GM12878 (cell line): ENCODE measurements at regions not wholly inside any gene's neighbourhood (a gene's known extent, or its start where the extent isn't known, plus 50 kb on each side); places are given as distances from the start of the nearest gene placed in this dataset.

Experiments
- ATAC-seq: fragments of 200-7000 bp; cut with Tn5 transposase; 3 replicates; pipeline ENCODE4 v1.9.1; 2020; ENCODE audit warnings: mild to moderate bottlenecking, moderate library complexity
- BruUV-seq: library from RNA; stranded (reverse); fragments of 400-500 nt; replicated peaks from 2 replicates; lab custom pipeline; 2021; lab: Mats Ljungman, UMichigan
- CTCF ChIA-PET: fragments of 300-600 bp; sonication (Branson Sonifier 250); formaldehyde crosslinking; extraction: SDS; loops from one replicate; lab custom pipeline; 2021; ENCODE audit warnings: inconsistent platforms; lab: Yijun Ruan, JAX
- POLR2A ChIA-PET: fragments of 350-600 bp; formaldehyde crosslinking; extraction: SDS; loops from one replicate; lab custom pipeline; 2021; ENCODE audit warnings: inconsistent platforms; lab: Charles Lee
- RAD21 ChIA-PET: fragments of 300-600 bp; sonication (Branson Sonifier 250); formaldehyde crosslinking; loops from one replicate; lab custom pipeline; 2023; ENCODE audit warnings: antibody characterized with exemption; ENCODE audit not compliant: unreplicated experiment; lab: Charles Lee
- SMC1A ChIA-PET: fragments of 300-600 bp; sonication (Branson Sonifier 250); formaldehyde crosslinking; loops from one replicate; lab custom pipeline; 2023; ENCODE audit not compliant: unreplicated experiment, uncharacterized antibody; lab: Charles Lee
- DNase-seq: peaks from one replicate; pipeline ENCODE4 v3.0.0-alpha.2; 2011; ENCODE audit warnings: low read depth, low spot score
- FAIRE-seq: peaks from 3 replicates; lab custom pipeline; 2011; peaks lifted over from hg19 to GRCh38; lab: Jason Lieb, UNC
- H2AFZ ChIP-seq: 2 replicates; pipeline ENCODE4 v1.6.0; 2011; ENCODE audit warnings: low read depth, low read length, control low read depth; ENCODE audit not compliant: control insufficient read depth
- H3K27ac ChIP-seq: 2 replicates; pipeline ENCODE4 v1.5.1; 2011; ENCODE audit warnings: control low read depth; ENCODE audit not compliant: control insufficient read depth, insufficient read depth
- H3K27me3 ChIP-seq, 2 experiments: replicated peaks in 1 of 2; 2 replicates each; pipeline versions ENCODE4 v1.6.0 to v1.6.1; 2011; ENCODE audit warnings: low read length in 1 of 2; ENCODE audit not compliant: control insufficient read depth in 2 of 2, insufficient read depth in 2 of 2
- H3K36me3 ChIP-seq, 2 experiments: 2 replicates each; pipeline ENCODE4 v1.5.1; 2011; ENCODE audit warnings: low read length in 1 of 2; ENCODE audit not compliant: control insufficient read depth in 2 of 2, insufficient read depth in 2 of 2
- H3K4me1 ChIP-seq: 2 replicates; pipeline ENCODE4 v1.6.1; 2011; ENCODE audit warnings: mild to moderate bottlenecking, low read length, moderate library complexity, mixed read lengths; ENCODE audit not compliant: control insufficient read depth, insufficient read depth
- H3K4me2 ChIP-seq: 2 replicates; pipeline ENCODE4 v1.6.0; 2011; ENCODE audit warnings: control low read depth; ENCODE audit not compliant: control insufficient read depth, insufficient read depth
- H3K4me3 ChIP-seq: fragments of 200-600 bp; sonication (generic); 2 replicates; pipeline ENCODE4 v1.5.1; 2016
- H3K79me2 ChIP-seq: 2 replicates; pipeline ENCODE4 v1.6.0; 2011; ENCODE audit warnings: low read length; ENCODE audit not compliant: control insufficient read depth, insufficient read depth
- H3K9ac ChIP-seq: 2 replicates; pipeline ENCODE4 v1.8.0; 2011; ENCODE audit warnings: low read length, control low read depth, mixed read lengths; ENCODE audit not compliant: control insufficient read depth, insufficient read depth
- H3K9me3 ChIP-seq: replicated peaks from 3 replicates; pipeline ENCODE4 v1.5.1; 2011; ENCODE audit warnings: mild to moderate bottlenecking, low read length; ENCODE audit not compliant: control insufficient read depth, insufficient read depth
- H4K20me1 ChIP-seq: 2 replicates; pipeline ENCODE4 v1.6.0; 2011; ENCODE audit not compliant: control insufficient read depth, insufficient read depth
- BRCA1 ChIP-seq: IDR thresholded peaks from 2 replicates; pipeline ENCODE4 v1.6.1; 2011; ENCODE audit warnings: low read depth, low read length, improper control_type of control experiment
- ESRRA ChIP-seq: IDR thresholded peaks from 2 replicates; pipeline ENCODE4 v1.6.1; 2012; ENCODE audit warnings: mild to moderate bottlenecking, low read length, improper control_type of control experiment
- FOS ChIP-seq: IDR thresholded peaks from 3 replicates; pipeline ENCODE4 v1.6.1; 2011; ENCODE audit warnings: borderline replicate concordance; ENCODE audit not compliant: insufficient read length; ENCODE audit errors: extremely low read depth
- HCFC1 ChIP-seq: fragments of 150-350 bp; IDR thresholded peaks from 2 replicates; pipeline ENCODE4 v1.6.1; 2014; ENCODE audit warnings: low read length
- HDGF ChIP-seq: fragments of 450-650 bp; IDR thresholded peaks from 2 replicates; pipeline ENCODE4 v1.6.1; 2016; ENCODE audit warnings: antibody characterized with exemption
- IKZF1 ChIP-seq: fragments of 450-650 bp; conservative IDR thresholded peaks from 2 replicates; pipeline ENCODE4 v1.6.1; 2017; ENCODE audit warnings: antibody characterized with exemption, mild to moderate bottlenecking
- NKRF ChIP-seq: fragments of 450-650 bp; conservative IDR thresholded peaks from 2 replicates; pipeline ENCODE4 v1.6.1; 2017; ENCODE audit warnings: mild to moderate bottlenecking, moderate library complexity
- SP1 ChIP-seq: IDR thresholded peaks from one replicate; pipeline ENCODE4 v1.6.1; 2011; ENCODE audit warnings: low read depth, low read length
- YBX1 ChIP-seq: fragments of 450-650 bp; IDR thresholded peaks from 2 replicates; pipeline ENCODE4 v1.6.1; 2016; ENCODE audit warnings: antibody characterized with exemption
- ZBTB33 ChIP-seq: fragments of 450-650 bp; IDR thresholded peaks from 2 replicates; pipeline ENCODE4 v1.6.1; 2017; ENCODE audit warnings: mild to moderate bottlenecking
- ZSCAN29 ChIP-seq: fragments of 450-650 bp; IDR thresholded peaks from 2 replicates; pipeline ENCODE4 v1.6.1; 2017; ENCODE audit warnings: mild to moderate bottlenecking, moderate library complexity
- ZZZ3 ChIP-seq: IDR thresholded peaks from 2 replicates; pipeline ENCODE4 v1.6.1; 2011; ENCODE audit warnings: low read depth; ENCODE audit not compliant: control insufficient read depth, insufficient read length
- WGBS: methylation state at CpG from one replicate; pipeline ENCODE4 v1.1.6; 2016; ENCODE audit warnings: low lambda C conversion rate; ENCODE audit not compliant: insufficient replicate concordance, insufficient coverage; ENCODE audit errors: missing lambda C conversion rate; 5-methylcytosine and 5-hydroxymethylcytosine counted together
- in situ Hi-C: fragments of 300-500 bp; cut with MboI; formaldehyde crosslinking; loops from 9 replicates; pipeline ENCODE4 v1.14.3; 2018; ENCODE audit warnings: mixed read lengths
- intact Hi-C: fragments of 100-400 bp; cut with micrococcal nuclease; formaldehyde crosslinking; loops from one replicate; pipeline ENCODE4 v1.14.2; 2022; ENCODE audit not compliant: unreplicated experiment

- H3K79me2 ChIP-seq: no peaks in the 10 kb centered on the region
- ChIA-PET CTCF (no interaction called here), POLR2A (no interaction called here), RAD21 (no interaction called here), SMC1A (no interaction called here)
- no peaks in the 10 kb centered on the region for H3K27me3 ChIP-seq
- H3K9ac ChIP-seq: no peak overlapping the region
- in situ Hi-C loops: no loop called here
- H4K20me1 ChIP-seq: no peaks in the 10 kb centered on the region
- 0% methylated on average over 1 of the region's 1 CpG for WGBS
- H3K4me3 ChIP-seq: no peak overlapping the region
- H3K36me3 ChIP-seq: no peaks in the 10 kb centered on the region
- H3K9me3 ChIP-seq: no peaks in the 10 kb centered on the region
- DNase-seq: no peak
- no peak for TF ChIP-seq YBX1
- no TSS peak for BruUV-seq
- no peak for FAIRE-seq
- H3K4me2 ChIP-seq: no peak overlapping the region
- H2AFZ ChIP-seq: no peak overlapping the region
- no peak for ATAC-seq
- no peaks in the 10 kb centered on the region for H3K4me1 ChIP-seq
- intact Hi-C loops: no loop called here
- no peak overlapping the region for H3K27ac ChIP-seq
These were observed 456.3 kb upstream of the ONECUT1 start for GRCh38 chr15:53246404-53246803.

- Histone ChIP-seq H3K27ac (no peak overlapping the region), H3K4me3 (no peak overlapping the region), H3K9ac (no peak overlapping the region), H2AFZ (no peak overlapping the region), H3K79me2 (no peaks in the 10 kb centered on the region), H3K27me3 (no peaks in the 10 kb centered on the region), H3K4me1 (no peaks in the 10 kb centered on the region), H3K4me2 (no peak overlapping the region), H3K36me3 (no peaks in the 10 kb centered on the region), H3K9me3 (no peaks in the 10 kb centered on the region), H4K20me1 (no peaks in the 10 kb centered on the region)
- ChIA-PET SMC1A (no interaction called here), RAD21 (no interaction called here), CTCF (no interaction called here), POLR2A (no interaction called here)
- no peak for ATAC-seq
- whole genome bisulfite sequencing: 0% methylated on average over 2 of the region's 2 CpGs
- BruUV-seq: no TSS peak
- no peak for FAIRE-seq
- in situ Hi-C loops: no loop called here
- intact Hi-C loops: no loop called here
- no peak for DNase-seq
- no peak for TF ChIP-seq HCFC1
- TF ChIP-seq SP1: no peak
- TF ChIP-seq ZSCAN29: no peak
- no peak for TF ChIP-seq ZZZ3
- no peak for TF ChIP-seq HDGF
- TF ChIP-seq ZBTB33: no peak
- no peak for TF ChIP-seq NKRF
- TF ChIP-seq BRCA1: no peak
- TF ChIP-seq IKZF1: no peak
- TF ChIP-seq ESRRA: no peak
- no peak for TF ChIP-seq FOS
These were observed 443.7 kb upstream of the ONECUT1 start for GRCh38 chr15:53233801-53234200.
